SK-N-MC (cell line): ENCODE measurements at regions not wholly inside any gene's neighbourhood (a gene's known extent, or its start where the extent isn't known, plus 50 kb on each side); places are given as distances from the start of the nearest gene placed in this dataset.
A peak's percentile ranks its signal among the peaks of the same experiment; 100 is the strongest.
"Not testable (repeated sequence)": the region's sequence is repeated elsewhere in the genome, so short reads cannot be mapped to it uniquely, and the experiment has no call there.

ENCODE experiments used
- DNase-seq: peaks from one replicate; pipeline ENCODE4 v3.0.0-alpha.2; 2011; ENCODE audit warnings: low read depth, low spot score
- H3K27ac ChIP-seq: fragments of 200-600 bp; sonication (generic); 2 replicates; pipeline ENCODE4 v1.5.1; 2016; ENCODE audit warnings: mixed run types
- H3K36me3 ChIP-seq: fragments of 200-600 bp; sonication (generic); 2 replicates; pipeline ENCODE4 v1.6.1; 2017; ENCODE audit warnings: antibody characterized with exemption, low read length, mixed read lengths; ENCODE audit not compliant: insufficient read depth
- H3K4me3 ChIP-seq: fragments of 200-600 bp; sonication (generic); 2 replicates; pipeline ENCODE4 v1.5.1; 2016
- H3K9ac ChIP-seq: fragments of 200-600 bp; sonication (generic); 2 replicates; pipeline ENCODE4 v1.8.0; 2017; ENCODE audit warnings: mixed run types, mixed read lengths; ENCODE audit not compliant: insufficient read length
- H3K9me3 ChIP-seq: fragments of 200-600 bp; sonication (generic); 2 replicates; pipeline ENCODE4 v1.6.1; 2017; ENCODE audit warnings: low read depth, mild to moderate bottlenecking, antibody characterized with exemption, low read length, moderate library complexity, mixed read lengths
- EZH2 ChIP-seq: fragments of 200-600 bp; sonication (generic); IDR thresholded peaks from one replicate; pipeline ENCODE4 v1.6.1; 2017; ENCODE audit warnings: antibody characterized with exemption
- FOXP2 ChIP-seq: optimal IDR thresholded peaks from 2 replicates; pipeline ENCODE3; 2011; ENCODE audit warnings: mild to moderate bottlenecking, moderate library complexity; ENCODE audit not compliant: insufficient read depth; ENCODE audit errors: extremely low read length, control extremely low read depth
- POLR2AphosphoS5 ChIP-seq: IDR thresholded peaks from 2 replicates; pipeline ENCODE4 v1.6.1; 2012; ENCODE audit warnings: mild to moderate bottlenecking, low read depth, low read length, borderline replicate concordance

- TF ChIP-seq FOXP2 (no peak), EZH2 (no peak), POLR2AphosphoS5 (no peak)
- no peaks in the 10 kb centered on the region for H3K9me3 ChIP-seq
- no peak for DNase-seq
- H3K9ac ChIP-seq, result no peak overlapping the region
- H3K27ac ChIP-seq, result no peak overlapping the region
- no peak overlapping the region for H3K4me3 ChIP-seq
- H3K36me3 ChIP-seq, result no peaks in the 10 kb centered on the region
These were observed 218.3 kb upstream of the SLC39A10 start for GRCh38 chr2:195438692-195439091.

GRCh38 chr2:195437521-195437920, 219.5 kb upstream of the SLC39A10 start:
- Histone ChIP-seq H3K36me3 (no peaks in the 10 kb centered on the region), H3K9me3 (no peaks in the 10 kb centered on the region), H3K27ac (no peak overlapping the region), H3K9ac (no peak overlapping the region), H3K4me3 (no peak overlapping the region)
- TF ChIP-seq FOXP2 (no peak), POLR2AphosphoS5 (no peak), EZH2 (no peak)
- no peak for DNase-seq

DNA sequence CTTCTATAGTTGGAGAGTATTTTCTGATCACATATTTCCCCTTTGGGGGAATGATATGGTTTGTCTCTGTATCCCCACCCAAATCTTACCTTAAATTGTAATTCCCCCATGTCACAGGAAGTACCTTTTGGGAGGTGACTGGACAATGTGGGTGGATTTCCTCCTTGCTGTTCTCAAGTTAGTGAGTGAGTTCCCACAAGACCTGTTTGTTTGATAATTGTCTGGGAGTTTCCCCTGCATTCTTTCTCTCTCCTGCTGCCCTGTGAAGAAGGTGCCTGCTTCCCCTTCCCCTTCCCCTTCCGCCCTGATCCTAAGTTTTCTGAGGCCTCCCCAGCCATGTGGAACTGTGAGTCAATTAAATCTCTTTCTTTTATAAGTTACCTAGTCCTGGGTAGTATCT, 222.7 kb upstream of the SLC39A10 start:
- H3K9me3 ChIP-seq, result no peaks in the 10 kb centered on the region
- no peak overlapping the region for H3K4me3 ChIP-seq
- DNase-seq, result no peak
- no peak for TF ChIP-seq POLR2AphosphoS5
- no peak for TF ChIP-seq EZH2
- TF ChIP-seq FOXP2, result no peak
- no peaks in the 10 kb centered on the region for H3K36me3 ChIP-seq
- H3K9ac ChIP-seq, result no peak overlapping the region
- H3K27ac ChIP-seq, result no peak overlapping the region

DNA sequence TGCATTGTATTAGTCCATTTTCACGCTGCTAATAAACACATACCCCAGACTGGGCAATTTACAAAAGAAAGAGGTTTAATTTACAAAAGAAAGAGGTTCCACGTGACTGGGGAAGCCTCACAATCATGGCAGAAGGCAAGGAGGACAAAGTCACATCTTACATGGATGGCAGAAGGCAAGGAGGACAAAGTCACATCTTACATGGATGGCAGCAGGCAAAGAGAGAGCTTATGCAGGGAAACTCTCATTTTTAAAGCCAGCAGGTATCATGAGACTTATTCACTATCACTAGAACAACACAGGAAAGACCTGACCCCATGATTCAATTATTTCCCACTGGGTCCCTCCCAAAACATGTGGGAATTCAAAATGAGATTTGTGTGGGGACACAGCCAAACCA, 223.3 kb upstream of the SLC39A10 start:
- not testable (repeated sequence) for H3K4me3 ChIP-seq, H3K9me3 ChIP-seq, H3K36me3 ChIP-seq, DNase-seq, H3K9ac ChIP-seq, H3K27ac ChIP-seq

DNA sequence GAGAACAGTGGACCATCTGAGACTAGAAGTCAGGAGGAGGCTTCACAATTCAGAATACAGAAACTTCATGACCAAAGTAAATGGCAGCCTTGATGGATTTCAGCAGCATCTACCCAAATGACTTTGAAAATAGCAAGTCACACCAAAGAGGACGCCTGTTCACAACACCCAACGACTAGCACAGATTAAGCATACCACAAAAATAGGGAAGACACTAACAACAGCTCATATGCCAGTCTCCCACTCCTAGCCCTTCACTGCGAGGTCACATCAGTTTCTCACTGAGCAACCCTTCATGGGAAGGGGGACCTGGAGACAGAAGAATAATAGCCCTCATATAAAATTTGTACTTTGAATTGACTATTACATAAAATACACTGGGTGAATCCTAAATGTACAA, 228.4 kb upstream of the SLC39A10 start:
- no peak overlapping the region for H3K27ac ChIP-seq

GRCh38 chr2:195425328-195425727, 231.7 kb upstream of the SLC39A10 start:
- no peak overlapping the region for H3K4me3 ChIP-seq
- DNase-seq, result no peak
- H3K36me3 ChIP-seq, result no peaks in the 10 kb centered on the region
- H3K9me3 ChIP-seq, result no peaks in the 10 kb centered on the region
- no peak for TF ChIP-seq EZH2
- no peak for TF ChIP-seq FOXP2
- TF ChIP-seq POLR2AphosphoS5, result no peak
- H3K27ac ChIP-seq, result no peak overlapping the region
- no peak overlapping the region for H3K9ac ChIP-seq

More for the DNA sequence above, 228.4 kb upstream of the SLC39A10 start:
- no peak overlapping the region for H3K4me3 ChIP-seq
- no peak overlapping the region for H3K9ac ChIP-seq
- no peaks in the 10 kb centered on the region for H3K9me3 ChIP-seq
- DNase-seq, result no peak
- TF ChIP-seq POLR2AphosphoS5 (no peak), EZH2 (no peak), FOXP2 (no peak)
- no peaks in the 10 kb centered on the region for H3K36me3 ChIP-seq

- no peak for TF ChIP-seq FOXP2
- no peak for TF ChIP-seq EZH2
- TF ChIP-seq POLR2AphosphoS5, result no peak
- no peak for DNase-seq
- no peak overlapping the region for H3K4me3 ChIP-seq
These were observed 238.0 kb upstream of the SLC39A10 start for GRCh38 chr2:195419033-195419432.

DNA sequence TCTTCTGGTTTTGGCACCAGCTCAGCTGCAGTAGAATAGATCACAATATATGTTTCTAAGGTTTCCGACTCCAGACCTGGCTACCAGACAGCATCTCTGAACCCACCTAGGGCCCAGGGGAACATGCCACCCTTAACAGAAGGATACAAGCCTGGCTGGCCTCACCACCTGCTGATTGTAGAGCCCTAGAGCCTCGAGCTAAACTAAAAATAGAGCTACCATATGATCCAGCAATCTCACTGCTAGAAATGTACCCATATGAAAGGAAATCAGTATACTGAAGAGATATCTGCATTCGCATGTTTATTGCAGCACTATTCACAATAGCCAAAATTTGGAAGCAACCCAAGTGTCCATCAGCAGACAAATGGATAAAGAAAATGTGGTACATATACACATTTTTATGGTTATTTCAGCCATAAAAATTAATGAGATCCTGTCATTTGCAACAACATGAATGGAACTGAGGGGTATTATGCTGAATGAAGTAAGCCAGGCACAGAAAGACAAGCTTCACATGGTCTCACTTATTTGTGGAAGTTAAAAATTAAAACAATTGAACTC, 242.4 kb upstream of the SLC39A10 start:
- Histone ChIP-seq H3K4me3 (no peak overlapping the region), H3K9me3 (no peaks in the 10 kb centered on the region), H3K9ac (no peak overlapping the region), H3K36me3 (no peaks in the 10 kb centered on the region), H3K27ac (peak overlapping the region; percentile 26; the same call in 1 of the 2 replicates)
- no peak for DNase-seq
- TF ChIP-seq EZH2, result no peak
- TF ChIP-seq POLR2AphosphoS5, result no peak
- TF ChIP-seq FOXP2, result no peak

More at GRCh38 chr2:195419033-195419432, 238.0 kb upstream of the SLC39A10 start:
- Histone ChIP-seq H3K9ac (no peak overlapping the region), H3K27ac (no peak overlapping the region), H3K36me3 (no peaks in the 10 kb centered on the region), H3K9me3 (no peaks in the 10 kb centered on the region)

GRCh38 chr2:195413944-195414343, 243.1 kb upstream of the SLC39A10 start:
- no peak overlapping the region for H3K4me3 ChIP-seq
- DNase-seq, result no peak
- H3K36me3 ChIP-seq, result no peaks in the 10 kb centered on the region
- TF ChIP-seq EZH2, result no peak
- no peak for TF ChIP-seq FOXP2
- no peak for TF ChIP-seq POLR2AphosphoS5
- no peak overlapping the region for H3K27ac ChIP-seq
- H3K9ac ChIP-seq, result no peak overlapping the region
- H3K9me3 ChIP-seq, result no peaks in the 10 kb centered on the region

DNA sequence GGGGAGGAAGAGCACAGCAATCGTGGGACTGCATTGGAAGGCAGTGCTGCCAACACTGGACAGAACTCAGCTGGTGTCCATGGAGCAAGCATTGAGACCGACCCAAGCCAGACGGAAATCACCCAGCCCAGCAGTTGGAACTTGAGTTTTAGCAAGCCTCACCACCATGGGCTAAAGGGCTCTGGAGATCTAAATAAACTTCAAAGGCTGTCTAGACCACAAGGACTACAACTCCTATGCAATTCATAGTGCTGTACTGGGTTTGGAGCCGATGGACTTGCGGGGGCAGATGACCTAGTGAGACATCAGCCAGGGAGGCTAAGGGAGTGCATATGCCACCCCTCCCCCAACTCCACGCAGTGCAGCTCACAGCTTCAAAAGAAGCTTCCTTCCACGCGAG, 243.6 kb upstream of the SLC39A10 start:
- TF ChIP-seq POLR2AphosphoS5, result no peak
- no peak for TF ChIP-seq EZH2
- TF ChIP-seq FOXP2, result no peak
- H3K9ac ChIP-seq, result no peak overlapping the region
- H3K27ac ChIP-seq, result no peak overlapping the region
- no peaks in the 10 kb centered on the region for H3K9me3 ChIP-seq
- H3K36me3 ChIP-seq, result no peaks in the 10 kb centered on the region
- no peak overlapping the region for H3K4me3 ChIP-seq
- DNase-seq, result no peak
